ENCODE measurements at regions not wholly inside any gene's neighbourhood (a gene's known extent, or its start where the extent isn't known, plus 50 kb on each side); places are given as distances from the start of the nearest gene placed in this dataset.
A peak's percentile ranks its signal among the peaks of the same experiment; 100 is the strongest.

DNA sequence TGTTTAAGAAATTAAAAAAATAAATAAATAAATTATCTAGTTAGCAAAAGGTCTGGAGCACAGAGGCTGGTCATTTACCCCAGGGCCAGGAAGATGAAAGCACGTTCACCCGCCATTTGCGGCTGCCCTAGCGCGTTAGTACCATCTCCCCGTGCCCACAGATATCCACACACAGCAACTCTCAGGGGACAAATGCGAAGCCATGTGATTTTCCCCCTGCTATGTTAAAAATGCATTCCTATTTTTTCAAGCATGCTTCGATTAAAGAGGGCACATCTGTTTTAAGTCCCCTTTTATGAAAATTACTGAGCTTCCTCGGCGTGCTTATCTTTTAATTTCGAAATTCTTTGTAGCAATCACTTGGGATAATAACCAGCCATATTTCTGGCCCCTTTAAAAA lies 56.9 kb upstream of the PIWIL1 start:
- no peaks in the 10 kb centered on the region for H3K4me1 ChIP-seq (ENCODE audit: control insufficient read depth in 2 of 3, insufficient read depth in 2 of 3, low read depth in 1 of 3, low read length in 3 of 3)
- intact Hi-C loops (cut with DNase I) = no loop called here
- DNase-seq = no peak
- H3K27me3 ChIP-seq (ENCODE audit: control insufficient read depth, insufficient read depth, low read length) = no peaks in the 10 kb centered on the region
- H3K36me3 ChIP-seq (ENCODE audit: control insufficient read depth in 2 of 3, insufficient read depth in 3 of 3, low read length in 3 of 3) = no peaks in the 10 kb centered on the region
- H3K9me3 ChIP-seq (ENCODE audit: control insufficient read depth in 2 of 3, insufficient read depth in 1 of 3, low read length in 3 of 3) = no peaks in the 10 kb centered on the region
- H3K4me3 ChIP-seq (ENCODE audit: low read length in 3 of 3) = no peak overlapping the region
- TF ChIP-seq, protein P1, sequence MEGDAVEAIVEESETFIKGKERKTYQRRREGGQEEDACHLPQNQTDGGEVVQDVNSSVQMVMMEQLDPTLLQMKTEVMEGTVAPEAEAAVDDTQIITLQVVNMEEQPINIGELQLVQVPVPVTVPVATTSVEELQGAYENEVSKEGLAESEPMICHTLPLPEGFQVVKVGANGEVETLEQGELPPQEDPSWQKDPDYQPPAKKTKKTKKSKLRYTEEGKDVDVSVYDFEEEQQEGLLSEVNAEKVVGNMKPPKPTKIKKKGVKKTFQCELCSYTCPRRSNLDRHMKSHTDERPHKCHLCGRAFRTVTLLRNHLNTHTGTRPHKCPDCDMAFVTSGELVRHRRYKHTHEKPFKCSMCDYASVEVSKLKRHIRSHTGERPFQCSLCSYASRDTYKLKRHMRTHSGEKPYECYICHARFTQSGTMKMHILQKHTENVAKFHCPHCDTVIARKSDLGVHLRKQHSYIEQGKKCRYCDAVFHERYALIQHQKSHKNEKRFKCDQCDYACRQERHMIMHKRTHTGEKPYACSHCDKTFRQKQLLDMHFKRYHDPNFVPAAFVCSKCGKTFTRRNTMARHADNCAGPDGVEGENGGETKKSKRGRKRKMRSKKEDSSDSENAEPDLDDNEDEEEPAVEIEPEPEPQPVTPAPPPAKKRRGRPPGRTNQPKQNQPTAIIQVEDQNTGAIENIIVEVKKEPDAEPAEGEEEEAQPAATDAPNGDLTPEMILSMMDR (IDR thresholded peaks at IDR 0.05; ENCODE audit: borderline replicate concordance, extremely low read depth, insufficient read depth) = no peak
- no peak for FAIRE-seq
- H3K9ac ChIP-seq (ENCODE audit: low read length in 3 of 3) = no peak overlapping the region
- H3K27ac ChIP-seq (ENCODE audit: low read depth in 2 of 2, low read length in 2 of 2) = no peak overlapping the region

- intact Hi-C loops (cut with DNase I) = no loop called here
- Histone ChIP-seq H3K4me1 (ENCODE audit: control insufficient read depth in 2 of 3, insufficient read depth in 2 of 3, low read depth in 1 of 3, low read length in 3 of 3) (no peaks in the 10 kb centered on the region), H3K9ac (ENCODE audit: low read length in 3 of 3) (no peak overlapping the region), H3K27me3 (ENCODE audit: control insufficient read depth, insufficient read depth, low read length) (no peaks in the 10 kb centered on the region), H3K36me3 (ENCODE audit: control insufficient read depth in 2 of 3, insufficient read depth in 3 of 3, low read length in 3 of 3) (no peaks in the 10 kb centered on the region), H3K27ac (ENCODE audit: low read depth in 2 of 2, low read length in 2 of 2) (no peak overlapping the region), H3K9me3 (ENCODE audit: control insufficient read depth in 2 of 3, insufficient read depth in 1 of 3, low read length in 3 of 3) (no peaks in the 10 kb centered on the region), H3K4me3 (ENCODE audit: low read length in 3 of 3) (no peak overlapping the region)
- TF ChIP-seq, protein P1 (IDR thresholded peaks at IDR 0.05; ENCODE audit: borderline replicate concordance, extremely low read depth, insufficient read depth) = peak; percentile 51
- FAIRE-seq (no peak), DNase-seq (peak in 4 of 5 donors; percentile 29 to 58 (median 50))
Measured at GRCh38 chr12:130281153-130281799, 56.4 kb upstream of the PIWIL1 start.

DNA sequence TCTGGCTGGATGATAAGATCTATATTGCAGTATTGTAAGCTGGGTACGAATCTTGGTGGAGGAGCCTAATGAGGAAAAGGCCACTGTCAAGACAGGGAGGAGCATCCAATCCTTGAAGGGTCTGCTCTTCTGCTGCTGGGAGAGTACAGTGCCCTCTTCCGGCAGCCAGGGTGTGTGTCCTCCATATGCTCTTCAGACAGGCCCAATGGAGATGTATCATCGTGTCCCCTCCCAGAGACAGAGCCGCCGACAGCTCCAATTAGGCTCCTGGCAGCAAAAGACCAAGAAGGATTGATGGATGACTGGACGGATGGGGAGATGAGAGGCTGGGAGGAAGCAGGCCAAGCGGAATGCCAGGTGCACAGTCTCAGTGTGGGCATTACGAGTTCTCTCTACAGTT lies 51.6 kb upstream of the PIWIL1 start:
- no peak for FAIRE-seq
- Histone ChIP-seq H3K27me3 (ENCODE audit: control insufficient read depth, insufficient read depth, low read length) (no peaks in the 10 kb centered on the region), H3K4me1 (ENCODE audit: control insufficient read depth in 2 of 3, insufficient read depth in 2 of 3, low read depth in 1 of 3, low read length in 3 of 3) (no peaks in the 10 kb centered on the region), H3K36me3 (ENCODE audit: control insufficient read depth in 2 of 3, insufficient read depth in 3 of 3, low read length in 3 of 3) (no peaks in the 10 kb centered on the region), H3K4me3 (ENCODE audit: low read length in 3 of 3) (no peak overlapping the region), H3K9ac (ENCODE audit: low read length in 3 of 3) (no peak overlapping the region), H3K27ac (ENCODE audit: low read depth in 2 of 2, low read length in 2 of 2) (no peak overlapping the region), H3K9me3 (ENCODE audit: control insufficient read depth in 2 of 3, insufficient read depth in 1 of 3, low read length in 3 of 3) (no peaks in the 10 kb centered on the region)
- TF ChIP-seq, protein P1 (IDR thresholded peaks at IDR 0.05; ENCODE audit: borderline replicate concordance, extremely low read depth, insufficient read depth) = no peak
- peak in 2 of 5 donors; percentile 23 to 34 for DNase-seq
- intact Hi-C loops (cut with DNase I) = no loop called here
